ENCODE measurements at regions not wholly inside any gene's neighbourhood (a gene's known extent, or its start where the extent isn't known, plus 50 kb on each side); places are given as distances from the start of the nearest gene placed in this dataset.

DNA sequence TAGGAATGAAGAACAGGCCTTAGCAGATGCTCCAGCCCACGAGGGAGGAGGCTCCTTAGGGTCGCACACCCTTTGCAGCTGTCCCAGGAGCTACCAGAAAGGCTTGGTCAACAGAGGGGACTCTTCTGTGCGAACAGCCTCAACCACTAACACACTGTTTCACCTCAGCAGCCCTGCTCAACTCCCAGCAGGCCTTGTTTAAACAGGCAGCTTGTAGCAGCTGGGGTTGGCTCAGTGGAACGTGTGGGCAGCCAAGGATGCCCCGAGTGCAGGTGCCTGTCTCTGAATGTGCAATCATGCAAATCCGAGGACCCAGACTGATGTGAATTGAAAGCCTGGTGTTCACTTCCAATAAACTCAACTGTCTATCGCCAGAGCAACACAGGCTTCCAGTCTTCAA is 88.7 kb upstream of the CXCR4 start (continued):
- TF ChIP-seq, protein P1, sequence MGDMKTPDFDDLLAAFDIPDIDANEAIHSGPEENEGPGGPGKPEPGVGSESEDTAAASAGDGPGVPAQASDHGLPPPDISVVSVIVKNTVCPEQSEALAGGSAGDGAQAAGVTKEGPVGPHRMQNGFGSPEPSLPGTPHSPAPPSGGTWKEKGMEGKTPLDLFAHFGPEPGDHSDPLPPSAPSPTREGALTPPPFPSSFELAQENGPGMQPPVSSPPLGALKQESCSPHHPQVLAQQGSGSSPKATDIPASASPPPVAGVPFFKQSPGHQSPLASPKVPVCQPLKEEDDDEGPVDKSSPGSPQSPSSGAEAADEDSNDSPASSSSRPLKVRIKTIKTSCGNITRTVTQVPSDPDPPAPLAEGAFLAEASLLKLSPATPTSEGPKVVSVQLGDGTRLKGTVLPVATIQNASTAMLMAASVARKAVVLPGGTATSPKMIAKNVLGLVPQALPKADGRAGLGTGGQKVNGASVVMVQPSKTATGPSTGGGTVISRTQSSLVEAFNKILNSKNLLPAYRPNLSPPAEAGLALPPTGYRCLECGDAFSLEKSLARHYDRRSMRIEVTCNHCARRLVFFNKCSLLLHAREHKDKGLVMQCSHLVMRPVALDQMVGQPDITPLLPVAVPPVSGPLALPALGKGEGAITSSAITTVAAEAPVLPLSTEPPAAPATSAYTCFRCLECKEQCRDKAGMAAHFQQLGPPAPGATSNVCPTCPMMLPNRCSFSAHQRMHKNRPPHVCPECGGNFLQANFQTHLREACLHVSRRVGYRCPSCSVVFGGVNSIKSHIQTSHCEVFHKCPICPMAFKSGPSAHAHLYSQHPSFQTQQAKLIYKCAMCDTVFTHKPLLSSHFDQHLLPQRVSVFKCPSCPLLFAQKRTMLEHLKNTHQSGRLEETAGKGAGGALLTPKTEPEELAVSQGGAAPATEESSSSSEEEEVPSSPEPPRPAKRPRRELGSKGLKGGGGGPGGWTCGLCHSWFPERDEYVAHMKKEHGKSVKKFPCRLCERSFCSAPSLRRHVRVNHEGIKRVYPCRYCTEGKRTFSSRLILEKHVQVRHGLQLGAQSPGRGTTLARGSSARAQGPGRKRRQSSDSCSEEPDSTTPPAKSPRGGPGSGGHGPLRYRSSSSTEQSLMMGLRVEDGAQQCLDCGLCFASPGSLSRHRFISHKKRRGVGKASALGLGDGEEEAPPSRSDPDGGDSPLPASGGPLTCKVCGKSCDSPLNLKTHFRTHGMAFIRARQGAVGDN (IDR thresholded peaks at IDR 0.05), result peak; percentile 99
- TF ChIP-seq SIX5 (IDR thresholded peaks at IDR 0.05; ENCODE audit: low read depth, low read length, severe bottlenecking), result no peak
- TF ChIP-seq YY1 (IDR thresholded peaks at IDR 0.05; ENCODE audit: low read depth, low read length), result no peak
- TF ChIP-seq RAD51 (IDR thresholded peaks at IDR 0.05), result no peak
- TF ChIP-seq, protein P2, sequence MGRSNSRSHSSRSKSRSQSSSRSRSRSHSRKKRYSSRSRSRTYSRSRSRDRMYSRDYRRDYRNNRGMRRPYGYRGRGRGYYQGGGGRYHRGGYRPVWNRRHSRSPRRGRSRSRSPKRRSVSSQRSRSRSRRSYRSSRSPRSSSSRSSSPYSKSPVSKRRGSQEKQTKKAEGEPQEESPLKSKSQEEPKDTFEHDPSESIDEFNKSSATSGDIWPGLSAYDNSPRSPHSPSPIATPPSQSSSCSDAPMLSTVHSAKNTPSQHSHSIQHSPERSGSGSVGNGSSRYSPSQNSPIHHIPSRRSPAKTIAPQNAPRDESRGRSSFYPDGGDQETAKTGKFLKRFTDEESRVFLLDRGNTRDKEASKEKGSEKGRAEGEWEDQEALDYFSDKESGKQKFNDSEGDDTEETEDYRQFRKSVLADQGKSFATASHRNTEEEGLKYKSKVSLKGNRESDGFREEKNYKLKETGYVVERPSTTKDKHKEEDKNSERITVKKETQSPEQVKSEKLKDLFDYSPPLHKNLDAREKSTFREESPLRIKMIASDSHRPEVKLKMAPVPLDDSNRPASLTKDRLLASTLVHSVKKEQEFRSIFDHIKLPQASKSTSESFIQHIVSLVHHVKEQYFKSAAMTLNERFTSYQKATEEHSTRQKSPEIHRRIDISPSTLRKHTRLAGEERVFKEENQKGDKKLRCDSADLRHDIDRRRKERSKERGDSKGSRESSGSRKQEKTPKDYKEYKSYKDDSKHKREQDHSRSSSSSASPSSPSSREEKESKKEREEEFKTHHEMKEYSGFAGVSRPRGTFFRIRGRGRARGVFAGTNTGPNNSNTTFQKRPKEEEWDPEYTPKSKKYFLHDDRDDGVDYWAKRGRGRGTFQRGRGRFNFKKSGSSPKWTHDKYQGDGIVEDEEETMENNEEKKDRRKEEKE (IDR thresholded peaks at IDR 0.05), result no peak
- no peak for TF ChIP-seq KLF5 (IDR thresholded peaks at IDR 0.05; ENCODE audit: partially characterized antibody)
- TF ChIP-seq ZNF217 (IDR thresholded peaks at IDR 0.05), result no peak
- no peak for TF ChIP-seq FOS (IDR thresholded peaks at IDR 0.05; ENCODE audit: borderline replicate concordance, extremely low read depth, insufficient read length)
- 0 out of 2 replicates have a peak, but pooled peaks have one; percentile 43 for TF ChIP-seq RB1 (IDR thresholded peaks at IDR 0.05; ENCODE audit: borderline replicate concordance)
- no peak for TF ChIP-seq SUPT20H (IDR thresholded peaks at IDR 0.05; ENCODE audit: borderline replicate concordance, control insufficient read depth, low read depth, low read length)
- TF ChIP-seq POLR2AphosphoS5 (IDR thresholded peaks at IDR 0.05; ENCODE audit: low read length), result no peak; the same call in 1 of the 2 replicates
- TF ChIP-seq CBX3 (IDR thresholded peaks at IDR 0.05; ENCODE audit: borderline replicate concordance, low read depth), result no peak
- peak; percentile 72 for TF ChIP-seq MTA2 (IDR thresholded peaks at IDR 0.05; ENCODE audit: low read depth)
- TF ChIP-seq TAF1 (IDR thresholded peaks at IDR 0.05; ENCODE audit: borderline replicate concordance, low read depth, low read length), result no peak
- 0 out of 2 replicates have a peak, but pooled peaks have one; percentile 66 for TF ChIP-seq DPF2 (IDR thresholded peaks at IDR 0.05)
- TF ChIP-seq, protein P3, sequence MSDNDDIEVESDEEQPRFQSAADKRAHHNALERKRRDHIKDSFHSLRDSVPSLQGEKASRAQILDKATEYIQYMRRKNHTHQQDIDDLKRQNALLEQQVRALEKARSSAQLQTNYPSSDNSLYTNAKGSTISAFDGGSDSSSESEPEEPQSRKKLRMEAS (IDR thresholded peaks at IDR 0.05; ENCODE audit: low read depth, low read length), result peak; percentile 62
- TF ChIP-seq, protein P4, sequence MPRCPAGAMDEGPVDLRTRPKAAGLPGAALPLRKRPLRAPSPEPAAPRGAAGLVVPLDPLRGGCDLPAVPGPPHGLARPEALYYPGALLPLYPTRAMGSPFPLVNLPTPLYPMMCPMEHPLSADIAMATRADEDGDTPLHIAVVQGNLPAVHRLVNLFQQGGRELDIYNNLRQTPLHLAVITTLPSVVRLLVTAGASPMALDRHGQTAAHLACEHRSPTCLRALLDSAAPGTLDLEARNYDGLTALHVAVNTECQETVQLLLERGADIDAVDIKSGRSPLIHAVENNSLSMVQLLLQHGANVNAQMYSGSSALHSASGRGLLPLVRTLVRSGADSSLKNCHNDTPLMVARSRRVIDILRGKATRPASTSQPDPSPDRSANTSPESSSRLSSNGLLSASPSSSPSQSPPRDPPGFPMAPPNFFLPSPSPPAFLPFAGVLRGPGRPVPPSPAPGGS (IDR thresholded peaks at IDR 0.05; ENCODE audit: borderline replicate concordance, insufficient read depth, low read depth, low read length, poor library complexity, severe bottlenecking), result peak; percentile 76
- TF ChIP-seq WRNIP1 (IDR thresholded peaks at IDR 0.05; ENCODE audit: borderline replicate concordance, low read depth, low read length), result peak; percentile 19; the same call in 1 of the 2 replicates
- TF ChIP-seq EP300 (IDR thresholded peaks at IDR 0.05; ENCODE audit: borderline replicate concordance in 1 of 2, control insufficient read depth in 1 of 2, low read depth in 2 of 2, low read length in 2 of 2), result peak; percentile 74 to 97; a peak in 3 of 4 replicates
- TF ChIP-seq PAX5 (IDR thresholded peaks at IDR 0.05; ENCODE audit: borderline replicate concordance, low read depth, low read length), result peak; percentile 99
- TF ChIP-seq PML (IDR thresholded peaks at IDR 0.05; ENCODE audit: low read length), result no peak
- TF ChIP-seq RCOR1 (conservative IDR thresholded peaks at IDR 0.05; ENCODE audit: low read depth, low read length), result no peak; the same call in 1 of the 2 replicates
- no peak for TF ChIP-seq POLR2A (IDR thresholded peaks at IDR 0.05; ENCODE audit: low read depth, low read length)

Measured in GM12878 (cell line).